Parathyroid adenoma (tissue), 2 donors: ENCODE measurements at regions not wholly inside any gene's neighbourhood (a gene's known extent, or its start where the extent isn't known, plus 50 kb on each side); places are given as distances from the start of the nearest gene placed in this dataset.

Experiments used
- H2AFZ ChIP-seq: fragments of 300-600 bp; sonication (generic); one replicate; pipeline ENCODE4 v1.7.0; 2017; ENCODE audit warnings: antibody characterized with exemption, mild to moderate bottlenecking
- H3K27ac ChIP-seq: fragments of 300-600 bp; sonication (generic); one replicate; pipeline ENCODE4 v1.7.0; 2017
- H3K27me3 ChIP-seq: fragments of 300-600 bp; sonication (generic); one replicate; pipeline ENCODE4 v1.7.0; 2017; ENCODE audit warnings: low read length; ENCODE audit not compliant: control insufficient read depth, insufficient read depth
- H3K36me3 ChIP-seq: fragments of 300-600 bp; sonication (generic); one replicate; pipeline ENCODE4 v1.7.0; 2017; ENCODE audit warnings: low read length; ENCODE audit not compliant: control insufficient read depth, insufficient read depth
- H3K4me1 ChIP-seq: fragments of 300-600 bp; sonication (generic); one replicate; pipeline ENCODE4 v1.7.0; 2017; ENCODE audit warnings: control low read depth
- H3K4me2 ChIP-seq: fragments of 300-600 bp; sonication (generic); one replicate; pipeline ENCODE4 v1.7.0; 2017; ENCODE audit warnings: low read length
- H3K4me3 ChIP-seq: fragments of 300-600 bp; sonication (generic); one replicate; pipeline ENCODE4 v1.7.0; 2017; ENCODE audit warnings: low read depth, low read length
- H3K79me2 ChIP-seq: fragments of 300-600 bp; sonication (generic); one replicate; pipeline ENCODE4 v1.7.0; 2017; ENCODE audit warnings: control low read depth
- H3K9ac ChIP-seq: fragments of 300-600 bp; sonication (generic); one replicate; pipeline ENCODE4 v1.7.0; 2017; ENCODE audit warnings: mild to moderate bottlenecking
- H3K9me3 ChIP-seq: fragments of 300-600 bp; sonication (generic); one replicate; pipeline ENCODE4 v1.7.0; 2017; ENCODE audit warnings: low read length; ENCODE audit not compliant: control insufficient read depth
- CTCF ChIP-seq: fragments of 300-600 bp; sonication (generic); IDR thresholded peaks from one replicate; pipeline ENCODE4 v1.7.0; 2017; ENCODE audit warnings: antibody characterized with exemption, mild to moderate bottlenecking
- donor health status: primary hyperparathyroidism.

- Histone ChIP-seq H3K4me1 (no peaks in the 10 kb centered on the region), H3K9ac (no peak overlapping the region)
Observed at GRCh38 chr10:65142641-65143435, 1621.6 kb downstream of the REEP3 start.

GRCh38 chr10:65143723-65144122 lies 1622.5 kb downstream of the REEP3 start:
- Histone ChIP-seq H3K9me3 (no peaks in the 10 kb centered on the region), H3K4me1 (no peaks in the 10 kb centered on the region), H3K36me3 (no peaks in the 10 kb centered on the region), H3K27me3 (no peaks in the 10 kb centered on the region), H3K9ac (no peak overlapping the region), H3K4me2 (no peak overlapping the region), H3K4me3 (no peak overlapping the region), H2AFZ (no peak overlapping the region), H3K79me2 (no peaks in the 10 kb centered on the region), H3K27ac (no peak overlapping the region)
- TF ChIP-seq CTCF = no peak

More at GRCh38 chr10:65142641-65143435, 1621.6 kb downstream of the REEP3 start:
- Histone ChIP-seq H3K4me2 (no peak overlapping the region), H3K79me2 (no peaks in the 10 kb centered on the region), H3K27ac (no peak overlapping the region), H3K4me3 (no peak overlapping the region), H3K36me3 (no peaks in the 10 kb centered on the region), H2AFZ (no peak overlapping the region), H3K9me3 (no peaks in the 10 kb centered on the region), H3K27me3 (no peaks in the 10 kb centered on the region)
- TF ChIP-seq CTCF = no peak

- Histone ChIP-seq H3K27ac (no peak overlapping the region), H3K4me1 (no peaks in the 10 kb centered on the region), H3K27me3 (no peaks in the 10 kb centered on the region), H3K4me3 (no peak overlapping the region), H3K9me3 (no peaks in the 10 kb centered on the region), H3K4me2 (no peak overlapping the region), H3K79me2 (no peaks in the 10 kb centered on the region), H2AFZ (no peak overlapping the region), H3K36me3 (no peaks in the 10 kb centered on the region), H3K9ac (no peak overlapping the region)
- no peak for TF ChIP-seq CTCF
Observed at GRCh38 chr10:65149878-65150277, 1628.7 kb downstream of the REEP3 start.

GRCh38 chr10:65166272-65166671 lies 1645.1 kb downstream of the REEP3 start:
- H3K36me3 ChIP-seq = no peaks in the 10 kb centered on the region
- no peaks in the 10 kb centered on the region for H3K4me1 ChIP-seq
- no peak overlapping the region for H3K4me3 ChIP-seq
- no peak overlapping the region for H3K4me2 ChIP-seq
- no peaks in the 10 kb centered on the region for H3K9me3 ChIP-seq
- H3K79me2 ChIP-seq = no peaks in the 10 kb centered on the region
- no peak overlapping the region for H2AFZ ChIP-seq
- no peak overlapping the region for H3K27ac ChIP-seq
- no peak for TF ChIP-seq CTCF
- no peaks in the 10 kb centered on the region for H3K27me3 ChIP-seq
- no peak overlapping the region for H3K9ac ChIP-seq

- no peak overlapping the region for H3K9ac ChIP-seq
- H3K27me3 ChIP-seq = no peaks in the 10 kb centered on the region
- no peaks in the 10 kb centered on the region for H3K4me1 ChIP-seq
- no peak overlapping the region for H3K4me2 ChIP-seq
- no peaks in the 10 kb centered on the region for H3K79me2 ChIP-seq
- no peak overlapping the region for H3K27ac ChIP-seq
- H3K4me3 ChIP-seq = no peak overlapping the region
- no peaks in the 10 kb centered on the region for H3K9me3 ChIP-seq
- no peak for TF ChIP-seq CTCF
- no peak overlapping the region for H2AFZ ChIP-seq
- H3K36me3 ChIP-seq = no peaks in the 10 kb centered on the region
Observed at GRCh38 chr10:65172249-65172648, 1651.0 kb downstream of the REEP3 start.
